HEK293T (cell line): ENCODE measurements at regions not wholly inside any gene's neighbourhood (a gene's known extent, or its start where the extent isn't known, plus 50 kb on each side); places are given as distances from the start of the nearest gene placed in this dataset.
A peak's percentile ranks its signal among the peaks of the same experiment; 100 is the strongest.

Experiments used
- CTCF ChIA-PET: fragments of 350-600 bp; formaldehyde crosslinking; extraction: SDS; loops from one replicate; lab custom pipeline; 2021; ENCODE audit warnings: antibody characterized with exemption, inconsistent platforms; lab: Yijun Ruan, JAX
- POLR2A ChIA-PET: fragments of 350-600 bp; formaldehyde crosslinking; extraction: SDS; loops from one replicate; lab custom pipeline; 2020; ENCODE audit warnings: antibody characterized with exemption, inconsistent platforms; lab: Yijun Ruan, JAX
- DNase-seq: peaks from one replicate; pipeline ENCODE4 v3.0.0; 2012; ENCODE audit warnings: mixed read lengths; ENCODE audit errors: extremely low spot score
- ARNT ChIP-seq: fragments of 450-650 bp; IDR thresholded peaks from 2 replicates; pipeline ENCODE4 v1.6.1; 2017; ENCODE audit warnings: mild to moderate bottlenecking
- BHLHE40 ChIP-seq: fragments of 450-650 bp; IDR thresholded peaks from 2 replicates; pipeline ENCODE4 v1.6.1; 2016; ENCODE audit warnings: mild to moderate bottlenecking, moderate library complexity, borderline replicate concordance
- CTBP1 ChIP-seq: fragments of 450-650 bp; IDR thresholded peaks from 2 replicates; pipeline ENCODE4 v1.6.1; 2016; ENCODE audit warnings: borderline replicate concordance
- ELF4 ChIP-seq: fragments of 450-650 bp; IDR thresholded peaks from 2 replicates; pipeline ENCODE4 v1.6.1; 2017; ENCODE audit warnings: antibody characterized with exemption
- FOXA1 ChIP-seq: fragments of 450-650 bp; IDR thresholded peaks from 2 replicates; pipeline ENCODE4 v1.6.1; 2016; ENCODE audit warnings: mild to moderate bottlenecking
- FOXK2 ChIP-seq: fragments of 450-650 bp; IDR thresholded peaks from 2 replicates; pipeline ENCODE4 v1.6.1; 2016; ENCODE audit warnings: mild to moderate bottlenecking
- FOXM1 ChIP-seq: fragments of 450-650 bp; IDR thresholded peaks from 2 replicates; pipeline ENCODE4 v1.6.1; 2017; ENCODE audit warnings: mild to moderate bottlenecking, borderline replicate concordance
- HDGF ChIP-seq: fragments of 450-650 bp; IDR thresholded peaks from 2 replicates; pipeline ENCODE4 v1.6.1; 2017; ENCODE audit warnings: antibody characterized with exemption, borderline replicate concordance
- L3MBTL2 ChIP-seq: fragments of 450-650 bp; conservative IDR thresholded peaks from 2 replicates; pipeline ENCODE4 v1.6.1; 2016; ENCODE audit warnings: mild to moderate bottlenecking
- LEF1 ChIP-seq: fragments of 450-650 bp; IDR thresholded peaks from 2 replicates; pipeline ENCODE4 v1.6.1; 2017; ENCODE audit warnings: mild to moderate bottlenecking, borderline replicate concordance
- NFRKB ChIP-seq: fragments of 450-650 bp; IDR thresholded peaks from 2 replicates; pipeline ENCODE4 v1.6.1; 2016; ENCODE audit warnings: mild to moderate bottlenecking, moderate library complexity
- SP1 ChIP-seq: fragments of 450-650 bp; IDR thresholded peaks from 2 replicates; pipeline ENCODE4 v1.6.1; 2017
- SUZ12 ChIP-seq: fragments of 450-650 bp; IDR thresholded peaks from 2 replicates; pipeline ENCODE4 v1.6.1; 2016; ENCODE audit warnings: mild to moderate bottlenecking
- TARDBP ChIP-seq: fragments of 450-650 bp; IDR thresholded peaks from 2 replicates; pipeline ENCODE4 v1.6.1; 2016
- ZNF384 ChIP-seq: fragments of 450-650 bp; IDR thresholded peaks from 2 replicates; pipeline ENCODE4 v1.6.1; 2016
- TF ChIP-seq, protein P1 (sequence below): fragments of 450-650 bp; IDR thresholded peaks from 2 replicates; pipeline ENCODE4 v1.6.1; 2016

- CTCF ChIA-PET: no interaction called here
- no peak for DNase-seq
- TF ChIP-seq LEF1 (no peak), SUZ12 (no peak), TARDBP (no peak), ARNT (no peak), L3MBTL2 (no peak), FOXK2 (no peak), FOXA1 (no peak), ELF4 (no peak), CTBP1 (no peak), ZNF384 (no peak), FOXM1 (no peak), HDGF (no peak), BHLHE40 (no peak), NFRKB (no peak), SP1 (no peak)
- TF ChIP-seq, protein P1, sequence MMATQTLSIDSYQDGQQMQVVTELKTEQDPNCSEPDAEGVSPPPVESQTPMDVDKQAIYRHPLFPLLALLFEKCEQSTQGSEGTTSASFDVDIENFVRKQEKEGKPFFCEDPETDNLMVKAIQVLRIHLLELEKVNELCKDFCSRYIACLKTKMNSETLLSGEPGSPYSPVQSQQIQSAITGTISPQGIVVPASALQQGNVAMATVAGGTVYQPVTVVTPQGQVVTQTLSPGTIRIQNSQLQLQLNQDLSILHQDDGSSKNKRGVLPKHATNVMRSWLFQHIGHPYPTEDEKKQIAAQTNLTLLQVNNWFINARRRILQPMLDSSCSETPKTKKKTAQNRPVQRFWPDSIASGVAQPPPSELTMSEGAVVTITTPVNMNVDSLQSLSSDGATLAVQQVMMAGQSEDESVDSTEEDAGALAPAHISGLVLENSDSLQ: no peak
- POLR2A ChIA-PET: no interaction called here
Measured at GRCh38 chr4:62544428-62544827, 1344.3 kb downstream of the ADGRL3 start.

- ChIA-PET POLR2A (no interaction called here), CTCF (no interaction called here)
- no peak for DNase-seq
- TF ChIP-seq SUZ12 (no peak), CTBP1 (no peak), BHLHE40 (no peak), SP1 (no peak), FOXM1 (no peak), HDGF (no peak), FOXK2 (no peak), L3MBTL2 (no peak), ELF4 (no peak), LEF1 (no peak), ARNT (no peak), ZNF384 (no peak), TARDBP (no peak), FOXA1 (no peak), NFRKB (no peak)
- TF ChIP-seq, protein P1: no peak
Measured at GRCh38 chr4:62543002-62543401, 1342.9 kb downstream of the ADGRL3 start.

DNA sequence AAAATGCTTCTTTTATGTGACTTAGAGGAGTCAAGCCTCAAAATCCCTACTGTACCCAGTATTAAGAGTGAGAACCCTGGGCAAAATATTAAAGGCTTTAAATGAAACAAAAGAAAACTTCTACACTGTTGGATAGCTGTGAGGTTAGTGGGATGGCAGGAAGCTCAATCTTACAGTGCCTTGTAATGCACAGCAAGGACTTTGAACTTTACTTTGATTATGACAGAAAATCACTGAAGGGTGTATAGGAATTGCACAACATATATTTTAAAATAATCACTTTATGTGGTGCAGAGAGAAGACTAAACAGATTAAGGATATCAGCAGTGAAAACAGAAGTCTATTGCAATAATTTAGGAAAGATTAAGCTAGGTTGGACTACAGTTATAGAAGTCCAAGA lies 1333.4 kb downstream of the ADGRL3 start:
- DNase-seq: no peak
- ChIA-PET POLR2A (no interaction called here), CTCF (no interaction called here)
- TF ChIP-seq SUZ12: no peak
- TF ChIP-seq TARDBP: no peak
- no peak for TF ChIP-seq FOXK2
- no peak for TF ChIP-seq ELF4
- no peak for TF ChIP-seq FOXA1
- no peak for TF ChIP-seq ZNF384
- no peak for TF ChIP-seq ARNT
- no peak for TF ChIP-seq HDGF
- no peak for TF ChIP-seq LEF1
- TF ChIP-seq FOXM1: no peak
- TF ChIP-seq L3MBTL2: no peak
- TF ChIP-seq, protein P1: no peak
- TF ChIP-seq NFRKB: no peak
- no peak for TF ChIP-seq BHLHE40
- TF ChIP-seq CTBP1: no peak
- no peak for TF ChIP-seq SP1

DNA sequence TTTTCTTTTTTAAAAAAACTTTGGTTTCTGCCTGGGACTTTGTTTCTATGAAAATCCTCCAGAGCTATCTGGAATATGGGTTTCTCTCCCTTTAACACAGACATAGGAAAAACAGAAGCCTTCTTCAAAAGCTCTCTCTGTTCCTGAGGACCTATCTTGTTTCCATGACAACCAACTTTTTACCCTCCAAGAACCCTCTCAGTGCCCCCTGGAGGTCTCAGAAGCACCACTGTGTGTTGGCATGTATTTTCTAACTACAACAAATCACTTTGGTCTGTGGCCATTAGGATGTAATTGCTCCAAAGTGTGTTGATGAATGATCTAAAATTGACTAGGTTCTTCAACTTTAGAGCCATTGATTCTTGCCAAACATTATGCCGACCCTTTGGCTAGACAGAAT lies 1331.6 kb downstream of the ADGRL3 start:
- DNase-seq: peak; percentile 7
- ChIA-PET POLR2A (no interaction called here), CTCF (no interaction called here)
- TF ChIP-seq BHLHE40 (no peak), CTBP1 (no peak), SP1 (no peak), FOXK2 (no peak), NFRKB (no peak), FOXA1 (no peak), LEF1 (no peak), L3MBTL2 (no peak), FOXM1 (no peak), ARNT (no peak)
- TF ChIP-seq, protein P1: no peak

GRCh38 chr4:62531264-62531663 lies 1331.1 kb downstream of the ADGRL3 start:
- TF ChIP-seq L3MBTL2 (no peak), HDGF (no peak), ARNT (no peak), FOXA1 (no peak), ZNF384 (no peak), FOXK2 (no peak), SUZ12 (no peak), ELF4 (no peak), LEF1 (no peak), CTBP1 (no peak), NFRKB (no peak), FOXM1 (no peak), BHLHE40 (no peak)
- TF ChIP-seq, protein P1: no peak
- DNase-seq: no peak

More at GRCh38 chr4:62531264-62531663, 1331.1 kb downstream of the ADGRL3 start:
- CTCF ChIA-PET: no interaction called here
- POLR2A ChIA-PET: no interaction called here
